Retinal pigment epithelial cell (primary cell): ENCODE measurements at regions not wholly inside any gene's neighbourhood (a gene's known extent, or its start where the extent isn't known, plus 50 kb on each side); places are given as distances from the start of the nearest gene placed in this dataset.

Source experiments
- DNase-seq: peaks from one replicate; pipeline ENCODE4 v3.0.0-alpha.2; 2010; ENCODE audit warnings: low read depth
- H3K4me3 ChIP-seq: 2 replicates; pipeline ENCODE4 v1.5.1; 2011; ENCODE audit warnings: mild to moderate bottlenecking, low read length, control low read depth, moderate library complexity
- TF ChIP-seq, protein P1 (sequence below): conservative IDR thresholded peaks from 2 replicates; pipeline ENCODE4 v1.5.1; 2011; ENCODE audit warnings: low read depth, low read length, control low read depth, inconsistent platforms

DNA sequence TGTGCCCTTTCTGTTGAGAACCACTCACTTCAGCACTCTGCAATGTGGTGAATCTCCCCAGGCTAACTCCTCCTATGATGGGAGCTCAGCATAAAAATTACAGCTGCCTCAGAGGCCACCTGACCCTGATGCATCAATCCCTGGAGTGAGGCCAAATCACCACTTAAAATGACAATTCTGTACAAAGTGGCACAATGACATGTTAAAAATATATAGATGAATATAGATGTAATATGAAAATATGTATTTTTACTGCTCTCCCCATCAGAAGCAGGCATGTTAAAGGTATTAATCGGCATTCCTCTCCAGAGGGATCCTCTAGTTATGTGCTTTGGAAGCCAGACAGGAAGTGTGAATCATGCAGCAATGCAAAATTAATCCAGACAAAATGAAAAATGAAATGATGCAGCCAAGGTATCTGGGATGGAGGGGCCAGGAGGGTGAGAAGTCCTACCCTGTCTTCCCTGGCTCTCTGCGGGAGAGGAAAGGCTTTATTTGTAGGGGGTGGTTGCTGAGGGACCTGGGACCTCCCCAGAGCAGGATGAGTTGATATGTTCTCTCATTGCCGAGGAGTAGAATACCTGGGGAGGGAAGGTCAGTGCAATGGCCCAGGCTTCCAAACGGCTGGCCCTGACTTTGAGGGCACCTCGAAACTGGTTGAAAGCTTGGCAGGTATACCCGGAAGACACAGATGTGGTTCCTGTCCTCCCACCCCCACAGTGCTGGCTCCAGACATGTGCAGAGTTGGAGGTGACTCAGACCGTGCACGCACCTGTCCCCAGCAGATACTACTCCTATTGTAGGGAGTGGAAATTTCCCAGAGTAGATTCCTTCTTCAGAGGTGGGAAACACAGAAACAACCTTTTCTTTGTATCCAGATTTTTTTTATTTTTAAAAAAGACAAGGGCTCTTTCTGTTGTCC is 347.9 kb upstream of the NCAM1 start:
- peak; percentile 17 for DNase-seq
- no peak overlapping the region for H3K4me3 ChIP-seq
- TF ChIP-seq, protein P1, sequence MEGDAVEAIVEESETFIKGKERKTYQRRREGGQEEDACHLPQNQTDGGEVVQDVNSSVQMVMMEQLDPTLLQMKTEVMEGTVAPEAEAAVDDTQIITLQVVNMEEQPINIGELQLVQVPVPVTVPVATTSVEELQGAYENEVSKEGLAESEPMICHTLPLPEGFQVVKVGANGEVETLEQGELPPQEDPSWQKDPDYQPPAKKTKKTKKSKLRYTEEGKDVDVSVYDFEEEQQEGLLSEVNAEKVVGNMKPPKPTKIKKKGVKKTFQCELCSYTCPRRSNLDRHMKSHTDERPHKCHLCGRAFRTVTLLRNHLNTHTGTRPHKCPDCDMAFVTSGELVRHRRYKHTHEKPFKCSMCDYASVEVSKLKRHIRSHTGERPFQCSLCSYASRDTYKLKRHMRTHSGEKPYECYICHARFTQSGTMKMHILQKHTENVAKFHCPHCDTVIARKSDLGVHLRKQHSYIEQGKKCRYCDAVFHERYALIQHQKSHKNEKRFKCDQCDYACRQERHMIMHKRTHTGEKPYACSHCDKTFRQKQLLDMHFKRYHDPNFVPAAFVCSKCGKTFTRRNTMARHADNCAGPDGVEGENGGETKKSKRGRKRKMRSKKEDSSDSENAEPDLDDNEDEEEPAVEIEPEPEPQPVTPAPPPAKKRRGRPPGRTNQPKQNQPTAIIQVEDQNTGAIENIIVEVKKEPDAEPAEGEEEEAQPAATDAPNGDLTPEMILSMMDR: no peak

DNA sequence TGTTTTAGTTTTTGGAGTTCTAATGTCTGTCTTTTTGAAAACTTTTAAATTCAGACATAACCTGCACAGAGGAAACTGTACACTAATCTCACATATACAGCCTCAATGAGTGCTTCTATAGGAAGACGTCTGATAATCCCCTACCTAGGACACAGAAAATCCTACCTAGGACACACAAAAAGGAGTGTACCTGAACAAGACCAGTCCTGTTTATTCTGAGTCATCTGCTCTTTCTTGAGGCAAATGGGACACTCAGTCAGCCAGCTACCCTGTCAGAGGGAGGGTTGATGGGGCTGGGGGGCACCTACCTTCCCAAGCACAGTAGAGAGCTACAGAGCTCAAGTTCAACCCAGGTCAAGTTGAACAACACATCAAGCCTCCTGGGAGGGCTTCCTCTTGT is 346.6 kb upstream of the NCAM1 start:
- H3K4me3 ChIP-seq: no peak overlapping the region
- DNase-seq: no peak
- TF ChIP-seq, protein P1: no peak

DNA sequence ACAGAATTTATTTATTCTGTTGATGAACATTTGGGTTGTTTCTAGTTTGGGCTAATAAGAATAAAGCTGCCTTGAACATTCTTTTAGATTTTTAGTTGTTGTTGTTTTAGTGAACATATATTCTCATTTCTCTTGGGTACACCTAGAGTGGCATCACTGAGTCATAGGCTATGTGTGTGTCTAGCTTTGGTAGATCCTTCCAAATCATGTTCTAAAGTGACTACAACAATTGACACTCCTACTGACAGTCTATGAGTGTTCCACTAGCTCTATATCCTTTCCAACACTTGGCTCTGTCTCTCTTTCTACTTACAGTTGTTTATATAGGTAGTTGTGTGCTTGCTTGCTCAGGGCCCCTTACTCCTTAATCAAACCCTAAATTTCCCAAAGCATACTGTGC is 346.0 kb upstream of the NCAM1 start:
- TF ChIP-seq, protein P1: no peak
- no peak for DNase-seq
- no peak overlapping the region for H3K4me3 ChIP-seq

DNA sequence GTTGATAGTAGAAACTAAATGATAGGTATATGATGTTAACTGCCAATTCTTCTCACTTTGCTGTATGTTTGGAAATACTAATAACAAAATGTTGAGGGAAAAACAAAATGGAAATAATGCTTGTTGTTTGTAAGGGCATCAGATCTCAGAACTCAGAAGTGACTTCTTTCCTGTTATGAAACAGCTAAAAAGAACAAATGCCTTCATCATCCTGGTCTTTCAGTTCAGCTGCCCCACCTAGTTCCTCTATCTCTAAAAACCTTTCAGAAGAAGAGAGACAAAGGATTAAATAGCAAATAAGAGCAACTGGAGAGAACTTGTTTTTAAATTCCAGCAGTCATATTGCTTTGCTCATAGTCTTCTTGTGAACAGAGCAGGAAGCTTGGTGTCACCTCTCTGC is 345.3 kb upstream of the NCAM1 start:
- H3K4me3 ChIP-seq: no peak overlapping the region
- no peak for DNase-seq
- TF ChIP-seq, protein P1: no peak

DNA sequence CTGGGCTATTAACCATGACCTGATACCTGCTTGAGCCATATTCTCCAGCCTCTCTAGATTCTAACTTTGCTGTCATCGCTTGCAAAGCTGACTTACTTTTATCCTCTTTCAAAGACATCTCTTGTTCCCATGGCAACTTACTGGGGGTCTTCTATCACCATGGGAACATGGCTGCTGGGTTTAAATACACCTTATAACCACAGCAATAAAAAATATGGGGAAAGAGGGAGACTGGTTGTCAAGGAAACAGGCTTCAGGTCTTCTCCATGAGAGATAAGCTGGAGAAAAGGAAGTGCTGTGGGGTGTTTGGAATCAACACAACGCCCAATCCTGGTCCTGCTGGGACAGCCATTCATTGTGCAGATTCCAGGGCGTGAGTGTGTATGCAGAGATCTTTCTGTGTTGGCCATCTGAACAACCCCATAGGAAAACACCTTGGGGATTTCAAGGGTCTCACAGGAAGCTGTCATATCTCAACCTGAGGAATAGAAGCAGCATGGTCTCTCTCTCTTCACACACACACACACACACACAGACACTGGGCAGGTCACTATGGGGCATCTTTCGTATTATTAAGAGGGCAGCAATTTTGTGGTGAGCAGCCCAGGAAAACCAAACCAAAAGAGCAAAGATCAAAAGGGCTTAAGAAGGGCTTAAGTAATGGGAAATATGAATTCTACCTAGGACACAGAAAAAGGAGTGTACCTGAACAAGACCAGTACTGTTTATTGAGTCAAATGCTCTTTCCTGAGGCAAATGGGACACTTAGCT is 344.7 kb upstream of the NCAM1 start:
- no peak for DNase-seq
- TF ChIP-seq, protein P1: no peak
- H3K4me3 ChIP-seq: no peak overlapping the region

- TF ChIP-seq, protein P1: no peak
- DNase-seq: no peak
- no peak overlapping the region for H3K4me3 ChIP-seq
Observed at GRCh38 chr11:112617098-112617425, 344.2 kb upstream of the NCAM1 start.
